ENCODE measurements at regions not wholly inside any gene's neighbourhood (a gene's known extent, or its start where the extent isn't known, plus 50 kb on each side); places are given as distances from the start of the nearest gene placed in this dataset.

DNA sequence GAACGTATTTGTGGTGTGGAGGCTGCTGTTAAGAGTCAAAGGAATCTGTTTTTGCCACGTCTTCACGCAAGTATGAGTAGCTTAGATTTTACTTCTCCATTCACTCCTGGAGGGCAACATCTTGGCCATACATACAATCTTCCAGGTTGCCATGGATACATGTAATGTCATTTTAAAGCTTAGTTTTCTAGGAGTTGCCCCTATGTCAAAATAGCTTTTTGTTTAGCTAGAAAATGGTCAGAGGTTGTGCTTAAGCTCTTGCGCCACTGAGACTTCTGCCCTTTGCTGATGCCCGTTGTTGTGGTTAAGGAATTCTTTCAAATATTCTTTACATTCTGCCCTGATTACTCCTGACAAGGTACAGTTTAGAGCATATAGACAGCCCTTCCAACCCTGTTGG lies 245.4 kb upstream of the TFPI start:
- DNase-seq: no peak

DNA sequence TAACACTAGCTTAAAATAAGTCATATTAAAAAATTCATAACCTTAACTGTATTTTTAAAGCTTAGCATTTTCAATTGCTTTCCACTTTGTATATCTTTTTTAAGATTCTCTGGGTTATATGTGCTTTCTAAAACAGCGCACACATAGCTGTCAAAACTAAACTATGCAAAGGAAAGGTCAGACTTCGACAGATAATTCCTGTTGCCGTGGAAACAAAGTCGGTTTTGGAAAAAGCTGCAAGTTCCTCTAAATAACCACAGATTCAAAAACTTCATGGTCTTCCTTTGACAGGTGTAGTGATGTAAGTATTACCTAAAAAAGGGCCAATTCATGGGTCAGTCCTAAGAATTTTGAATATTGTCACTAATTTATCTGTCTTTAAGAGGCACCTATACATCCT lies 249.6 kb upstream of the TFPI start:
- no peak for DNase-seq

DNA sequence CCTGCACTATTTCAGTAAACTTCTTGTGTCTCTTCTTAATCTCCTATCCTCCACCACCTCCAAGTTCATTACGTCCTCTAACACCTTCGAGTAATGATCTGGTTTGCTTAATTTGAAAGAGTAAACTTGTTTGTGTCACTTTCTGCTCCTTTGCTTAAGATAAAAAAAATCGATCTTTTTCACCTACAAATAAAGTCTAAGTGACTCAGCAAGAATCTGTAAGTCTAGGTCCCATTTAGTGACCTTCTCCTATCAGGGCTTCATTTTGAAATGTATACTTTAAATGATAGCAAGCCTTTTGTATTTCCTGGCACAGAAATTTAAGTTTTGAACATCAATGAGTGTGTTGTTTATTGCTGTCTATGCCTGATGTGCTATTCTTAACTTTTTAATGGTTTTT lies 260.9 kb upstream of the TFPI start:
- no peak for DNase-seq

DNA sequence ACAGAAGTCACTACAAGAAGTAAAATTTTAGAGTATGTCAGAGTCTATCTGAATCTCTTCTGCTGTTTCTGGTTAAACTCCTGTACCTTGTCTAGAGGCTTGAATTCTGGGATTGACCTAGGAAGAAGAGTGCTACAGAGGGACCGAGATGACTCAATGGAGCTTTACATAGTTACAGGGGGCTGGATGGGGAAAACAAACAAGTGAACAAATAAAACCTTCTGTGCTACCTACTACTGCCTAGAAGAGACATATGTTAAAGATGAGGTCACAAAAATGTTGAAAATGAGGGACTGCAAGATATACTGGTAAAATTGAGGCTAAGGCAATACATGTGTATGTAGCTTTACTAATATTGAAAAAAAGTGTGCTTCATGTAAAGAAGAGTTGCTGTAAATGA lies 265.4 kb upstream of the TFPI start:
- DNase-seq: no peak

DNA sequence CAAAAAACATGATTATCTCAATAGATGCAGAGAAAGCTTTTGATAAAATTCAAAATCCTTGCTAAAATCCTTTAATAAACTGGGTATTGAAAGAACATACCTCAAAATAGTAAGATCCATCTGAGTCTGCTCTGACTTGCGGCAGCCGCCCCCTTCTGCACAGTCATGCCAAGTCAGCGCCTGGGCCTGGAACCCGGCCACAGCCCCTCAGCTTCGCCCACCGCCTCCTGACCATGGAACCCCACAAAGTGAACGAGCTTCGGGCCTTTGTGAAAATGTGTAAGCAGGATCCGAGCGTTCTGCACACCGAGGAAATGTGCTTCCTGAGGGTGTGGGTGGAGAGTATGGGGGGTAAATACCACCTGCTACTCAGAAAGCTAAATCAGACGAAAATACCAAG lies 270.9 kb upstream of the TFPI start:
- no peak for DNase-seq

DNA sequence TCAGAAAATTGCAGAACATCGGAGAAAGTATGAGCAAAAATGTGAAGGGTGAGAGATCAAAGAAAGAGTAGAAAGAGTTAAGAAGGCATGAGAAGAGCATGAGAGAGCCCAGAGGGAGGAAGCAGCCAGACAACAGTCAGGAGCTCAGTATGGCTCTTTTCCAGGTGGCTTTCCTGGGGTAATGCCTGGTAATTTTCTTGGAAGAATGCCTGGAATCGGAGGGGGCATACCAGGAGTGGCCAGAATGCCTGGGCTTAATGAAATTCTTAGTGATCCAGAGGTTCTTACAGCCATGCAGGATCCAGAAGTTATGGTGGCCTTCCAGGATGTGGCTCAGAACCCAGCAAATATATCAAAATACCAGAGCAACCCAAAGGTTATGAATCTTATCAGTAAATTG lies 271.8 kb upstream of the TFPI start:
- DNase-seq: no peak

GRCh38 chr2:187834787-187835186 lies 280.6 kb upstream of the TFPI start:
- no peak for DNase-seq

DNA sequence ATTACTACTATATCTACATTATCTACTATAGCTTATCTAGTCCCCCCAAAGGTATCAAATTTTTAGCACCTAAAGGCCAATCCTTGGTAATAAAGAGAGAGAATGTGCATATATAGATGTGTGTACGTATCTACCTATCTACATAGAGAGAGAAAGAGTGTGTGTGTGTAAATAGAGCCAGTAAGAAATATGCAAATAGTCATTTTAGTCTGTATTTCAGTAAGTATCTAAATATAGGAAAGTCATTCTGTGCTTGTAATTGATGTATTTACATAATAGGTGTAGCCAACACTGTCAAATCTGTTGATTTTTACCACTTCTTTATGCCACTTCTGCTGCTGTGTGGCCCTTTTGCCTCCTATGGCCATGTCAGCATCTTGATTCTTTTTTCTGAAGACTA lies 284.5 kb upstream of the TFPI start:
- no peak for DNase-seq

DNA sequence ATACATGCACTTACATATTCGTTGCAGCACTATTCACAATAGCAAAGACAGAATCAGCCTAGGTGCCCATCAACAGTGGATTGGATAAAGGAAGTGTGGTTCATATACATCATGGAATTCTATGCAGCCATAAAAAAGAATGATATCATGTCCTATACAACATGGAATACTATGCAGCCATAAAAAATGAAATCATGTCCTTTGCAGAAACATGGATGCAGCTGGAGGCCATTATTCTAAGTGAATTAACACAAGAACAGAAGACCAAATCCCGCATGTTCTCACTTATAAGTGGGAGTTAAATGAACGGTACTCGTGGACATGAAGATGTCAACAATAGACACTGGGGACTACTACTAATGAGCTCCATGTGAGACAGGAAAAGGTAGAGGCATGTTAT lies 288.1 kb upstream of the TFPI start:
- no peak for DNase-seq

- peak; percentile 54 to 64 (median 63) for DNase-seq
Measured at GRCh38 chr2:187842978-187843847, 289.0 kb upstream of the TFPI start.

DNA sequence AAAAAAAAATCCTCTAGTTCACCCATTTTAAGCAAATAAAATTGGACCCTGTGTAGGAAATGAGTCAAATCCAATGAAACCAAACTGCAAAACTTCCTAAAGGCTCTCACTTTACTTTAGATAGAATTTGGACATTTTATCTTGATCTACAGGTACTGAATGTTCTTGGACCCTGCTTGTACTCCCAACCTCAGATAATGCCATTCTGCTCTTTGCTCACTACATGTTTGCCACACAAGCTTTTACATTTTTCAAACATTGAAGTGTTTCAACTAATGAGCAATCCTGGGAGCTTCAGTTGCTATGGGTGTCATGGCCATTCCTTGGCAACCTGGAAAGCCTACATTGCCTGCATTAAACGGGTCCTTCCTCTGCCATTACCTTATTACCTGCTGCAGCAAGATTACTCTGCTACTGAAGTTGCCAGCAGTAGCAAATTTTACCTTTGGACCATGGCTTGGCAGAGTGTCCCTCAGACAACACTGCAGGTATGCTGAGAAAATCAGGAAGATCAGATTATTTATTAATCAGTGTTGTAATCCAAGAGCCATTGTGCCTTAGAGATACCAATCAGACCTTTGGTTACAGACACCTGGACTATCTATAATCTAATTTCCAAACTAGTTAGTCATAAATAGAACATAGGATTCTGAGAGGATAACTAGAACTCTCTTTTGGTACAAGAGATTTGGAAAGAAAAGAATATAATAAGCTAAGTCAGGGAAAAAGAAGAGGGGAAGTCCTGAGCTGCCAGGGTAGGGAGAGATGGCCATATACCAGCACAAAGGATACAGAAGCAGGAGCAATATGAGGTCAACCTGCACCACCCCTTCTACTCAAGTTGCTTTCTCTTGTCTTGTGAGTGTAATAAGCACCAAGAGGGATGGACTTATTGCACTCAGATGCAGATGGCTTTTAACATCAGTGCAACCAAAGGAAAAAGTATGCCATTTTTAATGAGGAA lies 293.3 kb upstream of the TFPI start:
- DNase-seq: no peak

DNA sequence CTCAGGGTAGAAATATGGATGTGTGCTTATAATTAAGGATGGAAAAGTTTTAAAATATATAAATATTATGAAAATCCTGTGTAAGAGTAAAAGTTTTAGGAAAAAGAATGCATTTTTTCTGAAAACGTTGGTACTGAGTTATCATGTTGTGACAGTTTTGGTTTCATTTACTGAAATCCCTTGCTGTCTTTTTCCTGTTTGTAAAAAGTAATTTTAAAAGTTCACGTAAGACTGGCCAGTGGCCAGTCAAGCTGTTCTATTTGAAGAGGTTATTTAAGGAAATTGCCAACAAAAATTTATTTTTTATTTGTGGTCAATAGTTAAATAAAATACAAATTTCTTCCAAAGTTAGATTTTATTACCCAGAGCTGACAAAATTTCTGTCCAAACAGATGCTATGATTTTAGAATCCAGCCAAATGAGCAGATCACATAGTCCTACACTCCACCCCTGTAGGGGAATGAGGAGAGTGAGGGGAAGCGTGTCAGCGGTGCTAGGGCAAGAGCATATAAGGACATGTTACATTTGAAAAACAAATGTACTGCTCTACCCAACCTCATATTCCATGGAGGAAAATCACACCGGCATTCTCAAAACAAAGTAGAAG lies 297.8 kb upstream of the TFPI start:
- no peak for DNase-seq

- DNase-seq: no peak
Measured at GRCh38 chr2:187853381-187853791, 299.2 kb upstream of the TFPI start.

- no peak for DNase-seq
Measured at GRCh38 chr2:187854801-187855200, 300.6 kb upstream of the TFPI start.

GRCh38 chr2:187855689-187856088 lies 301.5 kb upstream of the TFPI start:
- DNase-seq: no peak

- no peak for DNase-seq
Measured at GRCh38 chr2:187857826-187858225, 303.6 kb upstream of the TFPI start.

DNA sequence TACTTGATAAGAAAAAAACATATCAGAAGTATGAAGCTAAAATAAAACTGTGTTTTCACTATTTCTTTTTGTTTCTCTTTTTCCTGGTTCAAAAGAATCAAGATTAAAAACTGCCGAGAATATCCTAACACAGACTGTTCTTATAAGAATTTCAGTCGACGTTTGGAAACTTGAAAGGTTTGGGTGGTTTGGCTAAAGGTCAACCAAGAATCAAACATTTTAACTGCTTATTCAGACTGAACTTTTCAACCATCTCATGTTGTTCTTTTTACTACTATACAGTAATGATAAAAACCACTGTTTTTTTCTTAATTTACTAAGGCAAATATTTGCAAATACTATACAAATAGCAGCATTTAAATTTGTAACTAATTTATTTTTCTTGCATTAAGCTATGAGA lies 308.5 kb upstream of the TFPI start:
- no peak for DNase-seq

DNA sequence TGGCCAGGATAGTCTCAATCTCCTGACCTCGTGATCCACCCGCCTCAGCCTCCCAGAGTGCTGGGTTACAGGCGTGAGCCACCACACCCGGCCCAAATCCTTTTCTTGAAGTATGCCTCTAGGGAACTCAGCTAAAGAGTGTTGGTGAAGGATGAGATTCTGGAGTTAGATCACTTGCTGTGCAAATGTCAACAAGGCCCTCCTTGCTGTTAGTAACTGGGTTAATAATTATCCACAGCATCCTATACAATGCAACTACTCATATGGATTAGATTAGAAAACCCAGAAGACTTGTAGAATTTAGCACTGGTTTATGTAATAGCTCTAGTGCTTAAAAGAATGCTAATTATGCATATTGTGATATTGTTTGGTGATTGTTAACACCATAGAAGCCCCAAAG lies 310.8 kb upstream of the TFPI start:
- DNase-seq: no peak

DNA sequence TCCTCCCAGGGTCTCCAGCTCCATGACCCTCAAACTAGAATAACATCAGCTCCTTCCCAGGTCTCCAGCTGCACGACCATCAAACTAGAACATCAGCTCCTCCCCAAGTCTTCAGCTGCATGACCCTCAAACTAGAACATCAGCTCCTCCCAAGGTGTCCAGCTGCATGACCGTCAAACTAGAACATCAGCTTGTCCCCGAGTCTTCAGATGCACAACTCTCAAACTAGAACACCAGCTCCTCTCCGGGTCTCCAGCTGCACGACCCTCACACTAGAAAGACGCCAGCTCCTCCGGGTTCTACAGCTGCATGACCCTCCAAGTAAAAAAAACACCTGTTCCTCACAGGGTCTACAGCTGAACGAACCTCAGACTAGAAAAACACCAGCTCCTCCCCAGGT lies 312.9 kb upstream of the TFPI start:
- DNase-seq: no peak

DNA sequence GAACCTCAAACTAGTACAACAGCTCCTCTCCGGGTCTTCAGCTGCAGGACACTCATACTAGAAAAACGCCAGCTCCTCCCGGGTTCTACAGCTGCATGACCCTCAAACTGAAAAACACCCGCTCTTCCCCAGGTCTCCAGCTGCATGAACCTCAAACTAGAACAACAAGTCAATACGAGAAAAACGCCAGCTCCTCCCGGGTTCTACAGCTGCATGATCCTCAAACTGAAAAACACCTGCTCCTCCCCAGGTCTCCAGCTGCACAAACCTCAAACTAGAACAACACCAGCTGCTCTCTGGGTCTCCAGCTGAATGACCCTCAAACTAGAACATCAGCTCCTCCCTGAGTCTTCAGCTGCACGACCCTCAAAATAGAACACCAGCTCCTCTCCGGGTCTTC lies 315.0 kb upstream of the TFPI start:
- DNase-seq: no peak

- no peak for DNase-seq
Measured at GRCh38 chr2:187871506-187871905, 317.3 kb upstream of the TFPI start.

- DNase-seq: no peak
Measured at GRCh38 chr2:187873132-187873531, 318.9 kb upstream of the TFPI start.

DNA sequence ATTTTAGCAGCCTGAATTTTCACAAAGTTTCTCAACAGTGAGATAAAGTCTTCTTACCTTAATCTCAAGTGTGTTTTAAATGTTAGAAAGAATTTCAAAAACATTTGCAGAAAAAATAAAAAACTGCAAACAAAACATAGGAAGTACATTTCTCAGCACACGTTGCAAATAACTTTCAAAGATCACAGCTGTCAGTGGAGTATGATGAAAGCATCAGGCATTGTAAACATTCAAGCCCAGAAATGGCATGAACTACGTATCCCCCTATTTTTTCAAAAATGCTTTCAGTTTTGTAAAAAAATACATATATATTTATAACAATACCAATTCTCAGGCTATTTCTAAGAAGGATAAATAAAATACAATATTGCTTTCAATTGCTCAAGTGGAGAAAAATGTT lies 320.6 kb upstream of the TFPI start:
- no peak for DNase-seq
